Mesenchymal stem cell (in vitro differentiated cells and primary cell): ENCODE measurements at regions not wholly inside any gene's neighbourhood (a gene's known extent, or its start where the extent isn't known, plus 50 kb on each side); places are given as distances from the start of the nearest gene placed in this dataset.

Experiments used
- DNase-seq: peaks from one replicate; pipeline ENCODE4 v3.0.0-alpha.2; 2013
- H2AFZ ChIP-seq: one replicate; pipeline ENCODE4 v1.6.1; 2013; ENCODE audit warnings: low read depth, mild to moderate bottlenecking, control low read depth, inconsistent platforms, low read length, moderate library complexity
- H2AK5ac ChIP-seq: 2 replicates; pipeline ENCODE4 v1.6.1; 2013; ENCODE audit warnings: low read length, moderate library complexity, mild to moderate bottlenecking, inconsistent platforms; ENCODE audit not compliant: severe bottlenecking
- H2BK120ac ChIP-seq: one replicate; pipeline ENCODE4 v1.6.1; 2013; ENCODE audit warnings: low read depth, mild to moderate bottlenecking, inconsistent platforms, low read length, moderate library complexity
- H2BK12ac ChIP-seq, 2 experiments: one replicate each; pipeline ENCODE4 v1.6.1; 2013; ENCODE audit warnings: inconsistent platforms in 2 of 2, low read length in 2 of 2, mild to moderate bottlenecking in 2 of 2, moderate library complexity in 2 of 2, control low read depth in 1 of 2
- H2BK15ac ChIP-seq: one replicate; pipeline ENCODE4 v1.6.1; 2013; ENCODE audit warnings: mild to moderate bottlenecking, low read depth, inconsistent platforms; ENCODE audit not compliant: poor library complexity, severe bottlenecking
- H2BK5ac ChIP-seq: 2 replicates; pipeline ENCODE4 v1.6.1; 2013; ENCODE audit warnings: low read depth, mild to moderate bottlenecking, low read length, control low read depth, inconsistent platforms; ENCODE audit not compliant: poor library complexity, severe bottlenecking
- H3K14ac ChIP-seq, 2 experiments: one replicate each; pipeline ENCODE4 v1.6.1; 2013; ENCODE audit warnings: inconsistent platforms in 2 of 2, low read length in 2 of 2, control low read depth in 1 of 2, mild to moderate bottlenecking in 1 of 2, moderate library complexity in 1 of 2
- H3K18ac ChIP-seq, 2 experiments: one replicate each; pipeline ENCODE4 v1.6.1; 2013; ENCODE audit warnings: inconsistent platforms in 2 of 2, low read length in 2 of 2, control low read depth in 1 of 2, low read depth in 1 of 2, mild to moderate bottlenecking in 1 of 2
- H3K23ac ChIP-seq, 2 experiments: one replicate each; pipeline ENCODE4 v1.6.1; 2013; ENCODE audit warnings: inconsistent platforms in 2 of 2, low read length in 2 of 2, mild to moderate bottlenecking in 2 of 2, moderate library complexity in 2 of 2, control low read depth in 1 of 2
- H3K27ac ChIP-seq: 2 replicates; pipeline ENCODE4 v1.5.1; 2013; ENCODE audit warnings: mild to moderate bottlenecking, moderate library complexity, low read length, control low read depth, inconsistent platforms; ENCODE audit not compliant: poor library complexity, severe bottlenecking
- H3K27me3 ChIP-seq, 2 experiments: 2 replicates each; pipeline versions ENCODE4 v1.6.1 to v1.7.0; 2013; ENCODE audit warnings: low read length in 2 of 2, mild to moderate bottlenecking in 2 of 2, moderate library complexity in 2 of 2, control low read depth in 1 of 2, inconsistent platforms in 1 of 2; ENCODE audit not compliant: control insufficient read depth in 1 of 2, insufficient read depth in 1 of 2
- H3K36me3 ChIP-seq, 2 experiments: 2 replicates each; pipeline versions ENCODE4 v1.6.1 to v1.7.0; 2013; ENCODE audit warnings: low read length in 2 of 2, control low read depth in 1 of 2, inconsistent platforms in 1 of 2, low read depth in 1 of 2, mild to moderate bottlenecking in 1 of 2; ENCODE audit not compliant: insufficient read depth in 2 of 2, control insufficient read depth in 1 of 2
- H3K4ac ChIP-seq, 2 experiments: one replicate each; pipeline ENCODE4 v1.6.1; 2013; ENCODE audit warnings: inconsistent platforms in 2 of 2, low read length in 2 of 2, mild to moderate bottlenecking in 2 of 2, moderate library complexity in 2 of 2, control low read depth in 1 of 2, low read depth in 1 of 2
- H3K4me1 ChIP-seq: 2 replicates; pipeline ENCODE4 v1.6.1; 2013; ENCODE audit warnings: low read depth, low read length, control low read depth; ENCODE audit not compliant: control insufficient read depth, insufficient read depth
- H3K4me2 ChIP-seq: 2 replicates; pipeline ENCODE4 v1.6.1; 2013; ENCODE audit warnings: low read length, mild to moderate bottlenecking, inconsistent platforms; ENCODE audit not compliant: poor library complexity, severe bottlenecking
- H3K4me3 ChIP-seq, 2 experiments: 2 replicates each; pipeline versions ENCODE4 v1.5.1 to v1.7.0; 2013; ENCODE audit warnings: low read length in 2 of 2, mild to moderate bottlenecking in 2 of 2, control low read depth in 1 of 2, low read depth in 1 of 2; ENCODE audit not compliant: insufficient read depth in 1 of 2
- H3K79me1 ChIP-seq: replicated peaks from 2 replicates; pipeline ENCODE4 v1.6.1; 2013; ENCODE audit warnings: mild to moderate bottlenecking, control low read depth, low read length, inconsistent platforms; ENCODE audit not compliant: poor library complexity, severe bottlenecking
- H3K9ac ChIP-seq: 2 replicates; pipeline ENCODE4 v1.7.0; 2013; ENCODE audit warnings: mild to moderate bottlenecking, low read length, moderate library complexity
- H3K9me3 ChIP-seq: 2 replicates; pipeline ENCODE4 v1.7.0; 2013; ENCODE audit warnings: mild to moderate bottlenecking, low read length; ENCODE audit not compliant: control insufficient read depth
- H4K8ac ChIP-seq: one replicate; pipeline ENCODE4 v1.6.1; 2013; ENCODE audit warnings: inconsistent platforms, mild to moderate bottlenecking, low read length, moderate library complexity
- H4K91ac ChIP-seq: one replicate; pipeline ENCODE4 v1.6.1; 2013; ENCODE audit warnings: mild to moderate bottlenecking, low read length, inconsistent platforms
- WGBS: methylation state at CpG from one replicate; pipeline ENCODE4 v1.1.7; 2013; ENCODE audit warnings: mixed read lengths; 5-methylcytosine and 5-hydroxymethylcytosine counted together

- no peak overlapping the region for H3K4ac ChIP-seq
- no peak overlapping the region for H2AK5ac ChIP-seq
- H2BK12ac ChIP-seq: no peak overlapping the region
- H3K27ac ChIP-seq: no peak overlapping the region
- no peak overlapping the region for H3K4me3 ChIP-seq
- no peak overlapping the region for H3K9ac ChIP-seq
- peaks cover 3% of the 10 kb centered on the region for H3K9me3 ChIP-seq
- H3K27me3 ChIP-seq: no peaks in the 10 kb centered on the region
- H2BK15ac ChIP-seq: no peak overlapping the region
- no peak overlapping the region for H4K8ac ChIP-seq
- H3K18ac ChIP-seq: no peak overlapping the region
- no peak overlapping the region for H2BK5ac ChIP-seq
- no peak overlapping the region for H3K4me2 ChIP-seq
- no peak overlapping the region for H4K91ac ChIP-seq
- H3K23ac ChIP-seq: no peak overlapping the region
- H2AFZ ChIP-seq: no peak overlapping the region
- no peaks in the 10 kb centered on the region for H3K4me1 ChIP-seq
- no peak overlapping the region for H2BK120ac ChIP-seq
- no peaks in the 10 kb centered on the region for H3K36me3 ChIP-seq
- no peak for DNase-seq
- H3K14ac ChIP-seq: no peak overlapping the region
- WGBS: 40% methylated on average over 3 of the region's 4 CpGs
- H3K79me1 ChIP-seq: no peaks in the 10 kb centered on the region
Observed at GRCh38 chr16:5858180-5858579, 760.6 kb upstream of the EEF2KMT start.

- no peaks in the 10 kb centered on the region for H3K79me1 ChIP-seq
- H2BK5ac ChIP-seq: no peak overlapping the region
- peaks cover 3% of the 10 kb centered on the region for H3K9me3 ChIP-seq
- DNase-seq: no peak
- no peak overlapping the region for H2BK120ac ChIP-seq
- H3K9ac ChIP-seq: no peak overlapping the region
- no peak overlapping the region for H2BK12ac ChIP-seq
- H3K4me3 ChIP-seq: no peak overlapping the region
- H4K91ac ChIP-seq: no peak overlapping the region
- no peak overlapping the region for H3K27ac ChIP-seq
- H2AFZ ChIP-seq: no peak overlapping the region
- no peaks in the 10 kb centered on the region for H3K36me3 ChIP-seq
- H3K4me1 ChIP-seq: no peaks in the 10 kb centered on the region
- H3K18ac ChIP-seq: no peak overlapping the region
- H3K14ac ChIP-seq: no peak overlapping the region
- no peak overlapping the region for H4K8ac ChIP-seq
- H2BK15ac ChIP-seq: no peak overlapping the region
- no peak overlapping the region for H2AK5ac ChIP-seq
- no peak overlapping the region for H3K4me2 ChIP-seq
- no peaks in the 10 kb centered on the region for H3K27me3 ChIP-seq
- WGBS: 89% methylated on average over 4 of the region's 5 CpGs
- no peak overlapping the region for H3K23ac ChIP-seq
- no peak overlapping the region for H3K4ac ChIP-seq
Observed at GRCh38 chr16:5854027-5854426, 756.4 kb upstream of the EEF2KMT start.

- Histone ChIP-seq H3K9me3 (peaks cover 3% of the 10 kb centered on the region), H3K4me1 (no peaks in the 10 kb centered on the region), H3K27ac (no peak overlapping the region), H2AK5ac (no peak overlapping the region), H4K91ac (no peak overlapping the region), H3K23ac (no peak overlapping the region), H2BK12ac (no peak overlapping the region), H3K36me3 (no peaks in the 10 kb centered on the region), H3K4me3 (no peak overlapping the region), H2BK120ac (no peak overlapping the region), H3K27me3 (no peaks in the 10 kb centered on the region), H2BK5ac (no peak overlapping the region), H2AFZ (no peak overlapping the region), H3K18ac (no peak overlapping the region), H3K4me2 (no peak overlapping the region), H3K79me1 (no peaks in the 10 kb centered on the region), H2BK15ac (no peak overlapping the region), H4K8ac (no peak overlapping the region), H3K14ac (no peak overlapping the region), H3K9ac (no peak overlapping the region), H3K4ac (no peak overlapping the region)
- no peak for DNase-seq
- WGBS: 73% methylated on average over 6 of the region's 6 CpGs
Observed at GRCh38 chr16:5852151-5852550, 754.6 kb upstream of the EEF2KMT start.

- H2BK12ac ChIP-seq: no peak overlapping the region
- H2BK5ac ChIP-seq: no peak overlapping the region
- no peak overlapping the region for H2BK120ac ChIP-seq
- H3K4me2 ChIP-seq: no peak overlapping the region
- no peak overlapping the region for H2BK15ac ChIP-seq
- H3K9me3 ChIP-seq: peaks cover 3% of the 10 kb centered on the region
- H3K79me1 ChIP-seq: no peaks in the 10 kb centered on the region
- no peak overlapping the region for H2AK5ac ChIP-seq
- H3K4ac ChIP-seq: no peak overlapping the region
- no peaks in the 10 kb centered on the region for H3K27me3 ChIP-seq
- no peak overlapping the region for H4K8ac ChIP-seq
- H4K91ac ChIP-seq: no peak overlapping the region
- no peak overlapping the region for H3K18ac ChIP-seq
- no peak overlapping the region for H2AFZ ChIP-seq
- H3K4me1 ChIP-seq: no peaks in the 10 kb centered on the region
- no peak overlapping the region for H3K4me3 ChIP-seq
- no peak overlapping the region for H3K14ac ChIP-seq
- H3K23ac ChIP-seq: no peak overlapping the region
- no peak overlapping the region for H3K27ac ChIP-seq
- H3K36me3 ChIP-seq: no peaks in the 10 kb centered on the region
- 74% methylated on average over 13 of the region's 13 CpGs for WGBS
- no peak overlapping the region for H3K9ac ChIP-seq
- no peak for DNase-seq
Observed at GRCh38 chr16:5851393-5851982, 753.9 kb upstream of the EEF2KMT start.
